GM12875 (cell line): ENCODE measurements at regions not wholly inside any gene's neighbourhood (a gene's known extent, or its start where the extent isn't known, plus 50 kb on each side); places are given as distances from the start of the nearest gene placed in this dataset.

ENCODE experiments used
- H3K4me3 ChIP-seq: one replicate; pipeline ENCODE4 v1.5.1; 2011; ENCODE audit warnings: low read depth, low read length, control low read depth
- CTCF ChIP-seq: IDR thresholded peaks from 2 replicates; pipeline ENCODE4 v1.5.1; 2011; ENCODE audit warnings: low read depth, mild to moderate bottlenecking, control low read depth, inconsistent platforms, low read length, moderate library complexity, borderline replicate concordance; ENCODE audit not compliant: insufficient read depth

DNA sequence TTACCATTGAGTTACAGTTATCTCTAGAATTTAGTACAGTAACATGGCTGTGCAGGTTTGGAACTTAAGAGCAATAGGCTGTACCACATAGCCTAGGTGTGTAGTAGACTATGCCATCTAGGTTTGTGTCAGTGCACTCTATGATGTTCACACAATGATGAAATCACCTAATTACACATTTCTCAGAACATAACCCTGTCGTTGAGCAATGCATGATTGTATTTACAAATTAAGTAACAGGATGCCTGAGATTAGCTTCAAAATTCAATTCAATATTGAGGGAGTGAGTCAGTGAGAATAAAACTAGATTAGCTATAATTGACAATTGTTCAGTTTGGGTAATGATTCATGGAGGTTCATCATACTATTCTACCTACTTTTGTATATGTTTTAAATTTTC is 633.8 kb downstream of the IGSF11 start:
- no peak for TF ChIP-seq CTCF

DNA sequence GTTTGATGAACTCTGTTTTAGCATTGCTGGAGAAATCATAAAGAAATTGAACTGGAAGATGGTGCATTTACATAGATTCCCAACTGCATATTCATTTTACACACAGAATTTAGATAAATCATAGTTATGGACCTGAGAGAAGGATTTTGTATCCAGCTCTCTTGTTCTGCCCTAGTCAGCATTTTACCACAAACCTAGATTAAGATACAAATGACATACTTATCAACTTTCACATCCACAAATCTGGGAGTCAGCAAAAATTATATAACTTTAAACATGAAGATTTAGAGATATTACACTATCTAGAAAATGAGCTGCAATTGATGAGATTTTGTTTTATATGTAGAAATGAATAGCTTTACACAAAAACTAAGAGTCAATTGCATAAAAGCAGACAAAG is 632.8 kb downstream of the IGSF11 start:
- TF ChIP-seq CTCF, result no peak
- H3K4me3 ChIP-seq, result no peak overlapping the region

More for the DNA sequence above, 633.8 kb downstream of the IGSF11 start:
- H3K4me3 ChIP-seq, result no peak overlapping the region

DNA sequence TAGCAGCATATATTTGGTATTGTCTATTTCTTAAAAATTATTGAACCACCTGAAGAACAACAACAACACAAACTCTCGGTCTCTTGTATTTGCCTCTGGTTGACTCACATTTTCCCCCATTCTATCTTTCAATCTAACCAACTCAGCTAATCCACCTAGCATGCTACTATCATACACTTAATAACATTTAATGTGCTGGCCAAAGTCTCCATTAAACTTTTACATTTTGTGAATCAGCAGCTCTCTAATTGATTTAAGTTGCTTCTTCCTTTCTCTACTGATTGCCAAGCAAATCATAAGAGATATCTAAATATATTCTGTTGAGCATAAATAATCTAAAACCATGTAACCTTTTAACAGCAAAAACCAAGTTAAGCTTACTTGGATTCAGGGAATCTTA is 631.7 kb downstream of the IGSF11 start:
- TF ChIP-seq CTCF, result no peak
- H3K4me3 ChIP-seq, result no peak overlapping the region

GRCh38 chr3:118406562-118406961 is 628.1 kb downstream of the IGSF11 start:
- TF ChIP-seq CTCF, result no peak
- no peak overlapping the region for H3K4me3 ChIP-seq

- no peak for TF ChIP-seq CTCF
- no peak overlapping the region for H3K4me3 ChIP-seq
These were observed 626.2 kb downstream of the IGSF11 start for GRCh38 chr3:118408431-118408830.

- TF ChIP-seq CTCF, result no peak
- H3K4me3 ChIP-seq, result no peak overlapping the region
These were observed 622.1 kb downstream of the IGSF11 start for GRCh38 chr3:118412503-118412902.

- no peak overlapping the region for H3K4me3 ChIP-seq
- no peak for TF ChIP-seq CTCF
These were observed 609.3 kb downstream of the IGSF11 start for GRCh38 chr3:118425272-118425837.
